GM19025 (cell line): ENCODE measurements at regions not wholly inside any gene's neighbourhood (a gene's known extent, or its start where the extent isn't known, plus 50 kb on each side); places are given as distances from the start of the nearest gene placed in this dataset.

Experiments used
- ATAC-seq: cut with Tn5 transposase; IDR thresholded peaks from one replicate; pipeline ENCODE4 v1.9.1; 2021; ENCODE audit warnings: mild to moderate bottlenecking, low read depth, moderate library complexity; ENCODE audit not compliant: unreplicated experiment

GRCh38 chr18:70457223-70457622, 168.4 kb downstream of the SOCS6 start:
- ATAC-seq, result no peak

GRCh38 chr18:70456376-70456775, 167.5 kb downstream of the SOCS6 start:
- ATAC-seq, result no peak

GRCh38 chr18:70455731-70456130, 166.9 kb downstream of the SOCS6 start:
- ATAC-seq, result no peak

- ATAC-seq, result peak; percentile 68
These were observed 166.0 kb downstream of the SOCS6 start for GRCh38 chr18:70454704-70455322.

- ATAC-seq, result no peak
These were observed 164.4 kb downstream of the SOCS6 start for GRCh38 chr18:70453058-70453775.

- ATAC-seq, result no peak
These were observed 163.7 kb downstream of the SOCS6 start for GRCh38 chr18:70452501-70452900.

- ATAC-seq, result no peak
These were observed 161.8 kb downstream of the SOCS6 start for GRCh38 chr18:70450426-70451253.

- no peak for ATAC-seq
These were observed 159.7 kb downstream of the SOCS6 start for GRCh38 chr18:70448588-70448987.

- no peak for ATAC-seq
These were observed 157.2 kb downstream of the SOCS6 start for GRCh38 chr18:70446063-70446462.

GRCh38 chr18:70442933-70443332, 154.1 kb downstream of the SOCS6 start:
- ATAC-seq, result no peak

GRCh38 chr18:70432804-70433400, 144.1 kb downstream of the SOCS6 start:
- no peak for ATAC-seq

- no peak for ATAC-seq
These were observed 142.4 kb downstream of the SOCS6 start for GRCh38 chr18:70431203-70431624.

- no peak for ATAC-seq
These were observed 141.8 kb downstream of the SOCS6 start for GRCh38 chr18:70430501-70431173.

GRCh38 chr18:70429847-70430500, 141.1 kb downstream of the SOCS6 start:
- no peak for ATAC-seq

GRCh38 chr18:70428439-70428838, 139.6 kb downstream of the SOCS6 start:
- peak; percentile 98 for ATAC-seq

GRCh38 chr18:70426818-70427217, 138.0 kb downstream of the SOCS6 start:
- ATAC-seq, result no peak

GRCh38 chr18:70425236-70425635, 136.4 kb downstream of the SOCS6 start:
- no peak for ATAC-seq

GRCh38 chr18:70423988-70424387, 135.1 kb downstream of the SOCS6 start:
- no peak for ATAC-seq

- ATAC-seq, result no peak
These were observed 134.3 kb downstream of the SOCS6 start for GRCh38 chr18:70423120-70423519.

GRCh38 chr18:70422391-70422965, 133.6 kb downstream of the SOCS6 start:
- no peak for ATAC-seq
